ENCODE measurements at regions not wholly inside any gene's neighbourhood (a gene's known extent, or its start where the extent isn't known, plus 50 kb on each side); places are given as distances from the start of the nearest gene placed in this dataset.
"Not testable (repeated sequence)": the region's sequence is repeated elsewhere in the genome, so short reads cannot be mapped to it uniquely, and the experiment has no call there.

- DNase-seq (ENCODE audit: low read depth in 2 of 2), result no peak
Observed at GRCh38 chr3:118637846-118638245, 396.8 kb downstream of the IGSF11 start.

- DNase-seq (ENCODE audit: low read depth in 2 of 2), result no peak
Observed at GRCh38 chr3:118641608-118642007, 393.0 kb downstream of the IGSF11 start.

- DNase-seq (ENCODE audit: low read depth in 2 of 2), result no peak
Observed at GRCh38 chr3:118671192-118671591, 363.5 kb downstream of the IGSF11 start.

- no peak for DNase-seq (ENCODE audit: low read depth in 2 of 2)
Observed at GRCh38 chr3:118675305-118675704, 359.3 kb downstream of the IGSF11 start.

- DNase-seq (ENCODE audit: low read depth in 2 of 2), result not testable (repeated sequence)
Observed at GRCh38 chr3:118678663-118679062, 356.0 kb downstream of the IGSF11 start.

GRCh38 chr3:118682921-118683320, 351.7 kb downstream of the IGSF11 start:
- no peak for DNase-seq (ENCODE audit: low read depth in 2 of 2)

GRCh38 chr3:118683636-118684035, 351.0 kb downstream of the IGSF11 start:
- DNase-seq (ENCODE audit: low read depth in 2 of 2), result no peak

- no peak for DNase-seq (ENCODE audit: low read depth in 2 of 2)
Observed at GRCh38 chr3:118688396-118688884, 346.2 kb downstream of the IGSF11 start.

- no peak for DNase-seq (ENCODE audit: low read depth in 2 of 2)
Observed at GRCh38 chr3:118692416-118692815, 342.2 kb downstream of the IGSF11 start.

GRCh38 chr3:118705487-118706219, 329.0 kb downstream of the IGSF11 start:
- DNase-seq (ENCODE audit: low read depth in 2 of 2), result no peak

GRCh38 chr3:118707991-118708390, 326.7 kb downstream of the IGSF11 start:
- no peak for DNase-seq (ENCODE audit: low read depth in 2 of 2)

GRCh38 chr3:118710532-118710931, 324.1 kb downstream of the IGSF11 start:
- DNase-seq (ENCODE audit: low read depth in 2 of 2), result no peak

- DNase-seq (ENCODE audit: low read depth in 2 of 2), result no peak
Observed at GRCh38 chr3:118713502-118714207, 321.0 kb downstream of the IGSF11 start.

- no peak for DNase-seq (ENCODE audit: low read depth in 2 of 2)
Observed at GRCh38 chr3:118714800-118715199, 319.8 kb downstream of the IGSF11 start.

- no peak for DNase-seq (ENCODE audit: low read depth in 2 of 2)
Observed at GRCh38 chr3:118729546-118729945, 305.1 kb downstream of the IGSF11 start.

- DNase-seq (ENCODE audit: low read depth in 2 of 2), result no peak
Observed at GRCh38 chr3:118734664-118735063, 300.0 kb downstream of the IGSF11 start.

GRCh38 chr3:118736107-118736506, 298.5 kb downstream of the IGSF11 start:
- no peak for DNase-seq (ENCODE audit: low read depth in 2 of 2)

GRCh38 chr3:118740722-118741290, 293.8 kb downstream of the IGSF11 start:
- no peak for DNase-seq (ENCODE audit: low read depth in 2 of 2)

GRCh38 chr3:118742760-118743159, 291.9 kb downstream of the IGSF11 start:
- no peak for DNase-seq (ENCODE audit: low read depth in 2 of 2)

GRCh38 chr3:118744186-118744585, 290.5 kb downstream of the IGSF11 start:
- DNase-seq (ENCODE audit: low read depth in 2 of 2), result no peak

- no peak for DNase-seq (ENCODE audit: low read depth in 2 of 2)
Observed at GRCh38 chr3:118754406-118755252, 280.0 kb downstream of the IGSF11 start.

- DNase-seq (ENCODE audit: low read depth in 2 of 2), result no peak
Observed at GRCh38 chr3:118755253-118755801, 279.3 kb downstream of the IGSF11 start.
